HUES64 (cell line): ENCODE measurements at regions not wholly inside any gene's neighbourhood (a gene's known extent, or its start where the extent isn't known, plus 50 kb on each side); places are given as distances from the start of the nearest gene placed in this dataset.

ENCODE experiments used
- H3K27ac ChIP-seq: 2 replicates; pipeline ENCODE4 v1.7.0; 2013; ENCODE audit warnings: low read depth, low read length, inconsistent platforms
- H3K27me3 ChIP-seq: 2 replicates; pipeline ENCODE4 v1.6.1; 2013; ENCODE audit warnings: mild to moderate bottlenecking, low read length; ENCODE audit not compliant: insufficient read depth
- H3K36me3 ChIP-seq: 2 replicates; pipeline ENCODE4 v1.6.1; 2013; ENCODE audit warnings: mild to moderate bottlenecking, low read length; ENCODE audit not compliant: insufficient read depth
- H3K4me1 ChIP-seq: 2 replicates; pipeline ENCODE4 v1.6.1; 2013; ENCODE audit warnings: mild to moderate bottlenecking, low read length, moderate library complexity; ENCODE audit not compliant: insufficient read depth
- H3K4me3 ChIP-seq: 2 replicates; pipeline ENCODE4 v1.5.1; 2013; ENCODE audit warnings: mild to moderate bottlenecking, low read length, moderate library complexity
- H3K9ac ChIP-seq: 2 replicates; pipeline ENCODE4 v1.6.1; 2013; ENCODE audit warnings: mild to moderate bottlenecking, low read depth, low read length
- H3K9me3 ChIP-seq: 2 replicates; pipeline ENCODE4 v1.6.1; 2013; ENCODE audit warnings: low read depth, low read length; ENCODE audit not compliant: insufficient read depth
- WGBS: fragments of 150-250, 120-280 bp; methylation state at CpG from one replicate; pipeline ENCODE4 v1.1.7; 2013; ENCODE audit warnings: missing lambda C conversion rate; 5-methylcytosine and 5-hydroxymethylcytosine counted together

DNA sequence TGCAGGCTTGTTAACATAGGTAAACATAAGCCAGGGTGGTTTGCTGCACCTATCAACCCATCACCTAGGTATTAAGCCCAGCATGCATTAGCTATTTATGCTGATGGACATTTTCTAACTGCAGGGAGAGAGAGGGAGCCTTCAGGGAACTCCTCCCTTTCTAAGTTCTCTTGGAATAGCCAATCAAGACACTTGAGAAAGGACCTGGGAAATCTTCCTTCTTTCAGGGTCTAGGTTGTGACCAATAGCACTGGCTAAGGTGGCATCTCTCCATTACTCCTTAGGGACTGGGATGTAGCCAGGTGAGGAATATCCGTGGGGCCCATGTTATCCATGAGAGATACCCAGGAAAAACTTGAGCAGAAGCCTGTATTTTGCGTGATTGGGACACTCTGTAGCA is 849.6 kb upstream of the MAP3K7 start:
- Histone ChIP-seq H3K27me3 (no peaks in the 10 kb centered on the region), H3K27ac (no peak overlapping the region), H3K4me1 (peaks cover 20% of the 10 kb centered on the region), H3K36me3 (no peaks in the 10 kb centered on the region), H3K4me3 (no peak overlapping the region), H3K9me3 (no peaks in the 10 kb centered on the region), H3K9ac (no peak overlapping the region)
- WGBS: 97% methylated on average over 2 of the region's 2 CpGs

DNA sequence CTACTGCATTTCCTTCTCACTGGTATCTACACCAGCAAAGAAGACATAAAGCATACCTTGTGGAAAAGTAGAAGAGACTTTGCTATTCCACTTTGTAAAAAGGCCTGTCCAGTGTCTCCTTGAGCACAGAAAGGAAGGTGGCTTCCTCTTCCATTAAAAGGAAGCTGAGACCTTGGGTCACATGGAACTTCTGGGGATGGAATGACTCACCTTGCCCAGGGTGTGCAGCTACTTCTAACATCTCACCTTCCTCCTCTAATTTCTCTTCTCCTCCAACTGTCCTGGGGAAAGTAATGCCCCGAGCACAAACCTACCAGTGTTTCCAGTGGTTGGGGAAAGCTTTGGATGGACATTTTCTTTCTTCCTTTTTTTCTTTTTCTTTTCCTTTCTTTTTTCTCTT is 848.8 kb upstream of the MAP3K7 start:
- no peaks in the 10 kb centered on the region for H3K9me3 ChIP-seq

DNA sequence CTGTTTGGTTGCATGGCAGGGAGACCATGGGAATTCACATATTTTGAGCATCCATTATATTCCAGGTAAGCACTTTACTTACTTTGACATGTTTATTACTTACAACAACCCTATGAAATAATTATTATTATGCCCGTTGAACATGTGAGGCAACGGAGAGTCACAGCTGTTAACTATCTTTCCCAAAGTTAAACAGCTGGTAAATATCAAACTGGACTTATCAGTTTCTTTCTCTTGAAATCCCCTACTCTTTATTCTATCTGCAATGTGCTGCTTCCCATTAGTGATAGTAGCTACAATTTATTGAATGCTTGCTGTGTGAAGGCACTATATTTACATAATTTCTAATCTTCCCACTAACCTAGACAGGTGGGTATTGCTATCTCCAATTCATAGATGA is 847.7 kb upstream of the MAP3K7 start:
- no peaks in the 10 kb centered on the region for H3K27me3 ChIP-seq
- WGBS: 90% methylated on average over 2 of the region's 2 CpGs
- no peaks in the 10 kb centered on the region for H3K9me3 ChIP-seq
- no peak overlapping the region for H3K27ac ChIP-seq
- no peaks in the 10 kb centered on the region for H3K36me3 ChIP-seq
- peaks cover 20% of the 10 kb centered on the region for H3K4me1 ChIP-seq
- no peak overlapping the region for H3K9ac ChIP-seq
- H3K4me3 ChIP-seq: no peak overlapping the region

More for the DNA sequence above, 848.8 kb upstream of the MAP3K7 start:
- Histone ChIP-seq H3K27ac (no peak overlapping the region), H3K9ac (no peak overlapping the region), H3K4me3 (no peak overlapping the region), H3K36me3 (no peaks in the 10 kb centered on the region), H3K27me3 (no peaks in the 10 kb centered on the region), H3K4me1 (peaks cover 20% of the 10 kb centered on the region)
- WGBS: no CpG with 5 or more reads among the region's 1 CpG

DNA sequence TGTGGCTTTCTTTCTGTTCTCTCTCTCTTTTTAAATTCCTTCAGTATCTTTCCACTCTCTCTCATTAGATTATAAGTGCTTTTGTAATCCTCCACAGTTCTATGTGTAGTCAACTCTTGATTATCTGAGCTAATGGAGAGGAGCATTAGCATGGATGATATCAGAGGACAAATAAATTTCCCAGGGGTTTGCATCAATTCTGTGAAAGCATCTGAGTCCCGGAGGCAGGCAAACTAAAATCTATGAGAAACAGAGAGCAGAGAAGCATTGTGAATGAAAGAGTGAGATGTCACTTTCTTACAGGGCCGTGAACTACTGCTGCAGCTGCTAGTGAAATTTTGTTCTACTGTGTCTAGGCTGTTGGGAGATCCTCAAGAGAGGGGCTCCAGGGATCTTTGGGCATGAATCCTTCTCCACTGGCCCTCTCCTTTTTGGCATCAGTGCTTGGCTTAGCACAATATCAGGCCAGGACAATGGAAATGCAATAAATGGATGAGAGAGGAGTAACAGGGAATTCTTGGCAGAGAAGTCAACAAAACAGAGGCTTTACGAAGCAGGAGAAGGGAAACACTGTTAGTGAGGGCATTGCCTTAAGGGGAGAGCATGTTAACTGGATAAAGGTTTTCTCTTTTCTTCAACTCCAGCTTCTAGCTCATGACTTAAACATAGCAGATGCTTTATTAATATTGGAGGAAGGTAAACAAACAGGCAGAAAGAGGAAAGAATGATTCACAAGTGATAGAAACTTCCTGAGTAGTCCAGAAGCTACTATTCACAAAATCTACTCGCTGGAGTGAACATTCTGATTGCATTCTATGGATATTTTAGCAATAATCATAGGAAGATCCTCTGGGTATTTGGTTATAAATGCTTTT is 847.0 kb upstream of the MAP3K7 start:
- peaks cover 18% of the 10 kb centered on the region for H3K4me1 ChIP-seq
- WGBS: 93% methylated on average over 4 of the region's 4 CpGs
- no peaks in the 10 kb centered on the region for H3K36me3 ChIP-seq
- H3K27me3 ChIP-seq: no peaks in the 10 kb centered on the region
- H3K9me3 ChIP-seq: no peaks in the 10 kb centered on the region
- H3K9ac ChIP-seq: no peak overlapping the region
- H3K4me3 ChIP-seq: no peak overlapping the region
- no peak overlapping the region for H3K27ac ChIP-seq

DNA sequence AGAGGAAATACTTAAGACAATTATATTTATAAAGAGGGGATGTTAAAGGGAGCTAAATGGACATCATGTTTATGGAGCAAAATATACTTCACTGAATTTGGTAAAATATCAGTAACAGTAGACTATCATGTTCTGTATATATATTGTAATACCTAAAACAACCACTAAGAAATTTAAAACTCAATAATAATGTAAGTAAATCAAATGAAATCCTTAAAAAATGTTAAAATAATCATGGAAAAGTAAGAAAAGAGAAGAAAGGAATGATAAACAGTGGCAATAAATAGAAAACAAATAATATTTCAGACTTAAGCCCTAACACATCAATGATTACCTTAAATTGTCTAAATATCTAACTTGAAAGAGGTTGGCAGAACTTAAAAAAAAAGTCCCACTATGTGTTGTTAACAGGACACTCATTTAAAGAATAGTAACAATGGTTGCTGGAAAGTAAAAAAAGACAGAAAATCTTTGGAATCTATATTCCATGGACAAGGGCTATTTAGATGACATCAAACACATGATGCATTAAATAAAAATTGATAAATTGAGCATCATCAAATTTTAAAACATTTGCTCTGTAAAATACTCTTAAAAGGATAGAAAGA is 842.2 kb upstream of the MAP3K7 start:
- Histone ChIP-seq H3K36me3 (no peaks in the 10 kb centered on the region), H3K9ac (no peak overlapping the region), H3K4me3 (no peak overlapping the region), H3K4me1 (no peaks in the 10 kb centered on the region), H3K27me3 (no peaks in the 10 kb centered on the region), H3K27ac (no peak overlapping the region), H3K9me3 (no peaks in the 10 kb centered on the region)

DNA sequence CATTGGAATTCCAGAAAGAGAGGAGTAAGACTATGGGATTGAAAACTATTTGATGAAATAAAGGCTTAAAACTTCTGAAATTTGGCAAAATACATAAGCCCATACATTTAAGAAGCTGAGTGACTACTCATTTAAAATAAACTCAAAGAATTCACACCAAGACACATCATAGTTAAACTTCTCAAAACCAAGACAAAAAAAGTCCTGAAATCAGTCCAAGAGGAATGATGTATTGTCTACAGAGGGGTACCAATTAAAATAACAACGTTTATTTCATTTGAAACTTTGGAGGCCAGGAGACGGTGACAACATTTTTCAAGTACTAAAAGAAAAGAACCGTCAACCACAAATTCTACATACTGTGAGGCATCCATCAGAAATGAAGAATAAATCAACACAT is 841.4 kb upstream of the MAP3K7 start:
- WGBS: 98% methylated on average over 3 of the region's 3 CpGs
- H3K36me3 ChIP-seq: no peaks in the 10 kb centered on the region
- no peaks in the 10 kb centered on the region for H3K27me3 ChIP-seq
- no peak overlapping the region for H3K27ac ChIP-seq
- no peak overlapping the region for H3K4me3 ChIP-seq
- no peaks in the 10 kb centered on the region for H3K4me1 ChIP-seq
- no peak overlapping the region for H3K9ac ChIP-seq
- no peaks in the 10 kb centered on the region for H3K9me3 ChIP-seq

DNA sequence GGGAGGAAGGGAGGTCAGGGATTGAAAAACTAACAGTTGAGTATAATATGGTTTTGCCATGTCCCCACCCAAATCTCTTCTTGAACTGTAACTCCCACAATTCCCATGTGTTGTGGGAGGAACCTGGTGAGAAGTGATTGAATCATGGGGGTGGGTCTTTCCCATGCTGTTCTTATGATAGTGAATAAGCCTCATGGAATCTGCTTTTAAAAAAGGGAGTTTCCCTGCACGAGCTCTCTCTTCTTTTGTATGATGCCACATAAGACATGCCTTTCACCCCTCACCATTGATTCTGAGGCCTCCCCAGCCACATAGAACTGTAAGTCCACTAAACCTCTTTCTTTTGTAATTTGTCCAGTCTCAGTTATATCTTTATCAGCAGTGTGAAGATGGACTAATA is 833.4 kb upstream of the MAP3K7 start:
- no peak overlapping the region for H3K27ac ChIP-seq
- H3K4me3 ChIP-seq: no peak overlapping the region
- no peak overlapping the region for H3K9ac ChIP-seq
- H3K36me3 ChIP-seq: no peaks in the 10 kb centered on the region
- H3K9me3 ChIP-seq: peaks cover 15% of the 10 kb centered on the region; the same call in 1 of the 2 replicates
- peaks cover 14% of the 10 kb centered on the region for H3K4me1 ChIP-seq
- H3K27me3 ChIP-seq: no peaks in the 10 kb centered on the region
- WGBS: 82% methylated on average over 1 of the region's 1 CpG

DNA sequence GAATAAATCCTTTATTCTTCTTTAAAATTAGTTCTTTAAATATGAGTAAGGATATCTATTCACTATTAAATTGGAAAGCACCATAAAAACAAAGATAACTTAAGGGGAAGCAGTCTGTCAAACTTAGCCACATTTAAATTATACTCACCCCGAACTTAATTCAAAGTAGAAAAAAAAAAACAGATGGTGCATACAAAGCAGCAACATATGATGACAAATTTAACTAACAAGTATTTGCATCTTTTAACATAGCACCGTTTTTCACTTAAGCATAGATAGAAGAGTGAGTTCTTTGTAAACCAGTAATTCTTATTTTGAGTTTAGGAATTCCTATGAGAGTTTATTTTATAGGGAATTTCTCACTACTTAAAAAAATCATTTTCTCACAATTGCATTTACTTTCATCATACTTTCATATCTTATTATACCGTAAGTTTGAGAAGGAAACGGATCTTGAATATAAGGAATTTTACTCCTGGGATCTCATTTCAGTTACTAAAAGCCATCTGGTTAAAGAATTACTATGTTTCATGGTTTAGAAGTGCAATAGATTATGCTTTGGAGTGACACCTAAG is 828.2 kb upstream of the MAP3K7 start:
- peaks cover 14% of the 10 kb centered on the region for H3K4me1 ChIP-seq
- H3K27ac ChIP-seq: no peak overlapping the region
- H3K27me3 ChIP-seq: no peaks in the 10 kb centered on the region
- H3K4me3 ChIP-seq: no peak overlapping the region
- WGBS: 95% methylated on average over 3 of the region's 4 CpGs
- no peaks in the 10 kb centered on the region for H3K36me3 ChIP-seq
- H3K9ac ChIP-seq: no peak overlapping the region
- peaks cover 12% of the 10 kb centered on the region; the same call in 1 of the 2 replicates for H3K9me3 ChIP-seq

DNA sequence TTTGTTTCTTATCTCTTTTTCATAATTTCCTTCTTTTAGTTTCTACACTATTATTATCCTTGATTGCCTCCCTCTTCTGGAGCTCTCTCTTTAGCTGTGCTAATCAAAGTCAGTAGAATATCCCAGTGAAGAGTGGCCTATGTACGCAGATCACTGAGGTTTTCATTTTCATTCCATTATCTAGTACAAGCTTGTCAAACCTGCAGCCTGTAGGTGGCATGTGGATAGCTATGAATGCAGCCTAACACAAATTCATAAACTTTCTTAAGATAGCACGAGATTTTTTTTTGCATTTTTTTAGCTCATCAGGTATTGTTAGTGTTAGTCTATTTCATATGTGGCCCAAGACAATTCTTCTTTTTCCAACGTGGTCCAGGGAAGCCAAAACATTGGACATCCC is 825.7 kb upstream of the MAP3K7 start:
- WGBS: 100% methylated on average over 2 of the region's 3 CpGs
- H3K27me3 ChIP-seq: no peaks in the 10 kb centered on the region
- no peak overlapping the region for H3K9ac ChIP-seq
- no peaks in the 10 kb centered on the region for H3K9me3 ChIP-seq
- peaks cover 14% of the 10 kb centered on the region for H3K4me1 ChIP-seq
- H3K36me3 ChIP-seq: no peaks in the 10 kb centered on the region
- no peak overlapping the region for H3K4me3 ChIP-seq
- no peak overlapping the region for H3K27ac ChIP-seq

DNA sequence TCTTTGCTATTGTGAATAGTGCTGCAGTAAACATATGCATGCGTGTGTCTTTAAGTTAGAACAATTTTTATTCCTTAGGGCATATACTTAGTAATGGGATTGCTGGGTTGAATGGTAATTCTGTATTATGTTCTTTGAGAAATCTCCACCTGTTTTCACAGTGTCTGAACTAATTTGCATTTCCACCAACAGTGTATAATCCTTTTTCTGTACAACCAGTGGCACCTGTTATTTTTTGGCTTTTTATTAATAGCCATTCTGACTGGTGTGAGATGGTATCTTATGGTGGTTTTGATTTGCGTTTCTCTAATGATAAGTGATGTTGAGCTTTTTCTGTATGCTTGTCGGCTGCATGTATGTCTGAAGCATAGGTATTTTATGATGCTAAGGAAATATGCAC is 820.8 kb upstream of the MAP3K7 start:
- Histone ChIP-seq H3K36me3 (no peaks in the 10 kb centered on the region), H3K4me3 (no peak overlapping the region), H3K27me3 (no peaks in the 10 kb centered on the region), H3K9me3 (no peaks in the 10 kb centered on the region), H3K9ac (no peak overlapping the region), H3K27ac (no peak overlapping the region), H3K4me1 (no peaks in the 10 kb centered on the region)
- 95% methylated on average over 3 of the region's 3 CpGs for WGBS

DNA sequence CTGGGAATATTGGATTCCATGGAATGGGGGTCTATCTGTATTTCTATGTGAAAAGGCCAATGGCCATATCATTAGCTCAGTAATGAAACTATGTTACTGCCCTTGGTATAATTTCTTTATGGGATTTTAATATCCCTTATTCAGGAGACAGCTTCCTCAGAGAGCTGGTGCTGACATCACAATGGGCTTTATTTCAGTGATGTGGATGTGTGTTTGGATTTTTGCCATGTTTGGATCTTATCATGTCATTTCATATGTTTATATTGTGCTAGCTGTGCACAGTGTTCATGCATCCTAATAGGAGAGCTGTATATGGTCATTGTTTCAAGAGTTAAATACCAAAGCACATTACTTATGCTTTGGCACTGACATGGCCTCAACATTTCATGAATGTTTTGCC is 806.1 kb upstream of the MAP3K7 start:
- H3K9me3 ChIP-seq: no peaks in the 10 kb centered on the region
- no peak overlapping the region for H3K9ac ChIP-seq
- no peaks in the 10 kb centered on the region for H3K4me1 ChIP-seq
- H3K4me3 ChIP-seq: no peak overlapping the region
- H3K27ac ChIP-seq: no peak overlapping the region
- H3K36me3 ChIP-seq: no peaks in the 10 kb centered on the region
- no peaks in the 10 kb centered on the region for H3K27me3 ChIP-seq
